Stimulated activated CD8-positive, alpha-beta memory T cell treated with anti-CD3 and anti-CD28 coated beads, Interleukin-2, amount 100 ng/mL, for 48 hours (primary cell): ENCODE measurements at regions not wholly inside any gene's neighbourhood (a gene's known extent, or its start where the extent isn't known, plus 50 kb on each side); places are given as distances from the start of the nearest gene placed in this dataset.

Experiments used
- DNase-seq, 2 donors: peaks; one replicate each; pipeline ENCODE4 v3.0.0-alpha.2; 2020; ENCODE audit warnings: low read depth in 2 of 2

- no peak for DNase-seq
Observed at GRCh38 chr16:65964752-65965151, 401.7 kb upstream of the CDH5 start.

- no peak for DNase-seq
Observed at GRCh38 chr16:65961476-65962143, 404.9 kb upstream of the CDH5 start.

- DNase-seq = no peak
Observed at GRCh38 chr16:65959983-65960382, 406.5 kb upstream of the CDH5 start.

GRCh38 chr16:65958086-65958485 lies 408.4 kb upstream of the CDH5 start:
- no peak for DNase-seq

GRCh38 chr16:65956100-65956499 lies 410.4 kb upstream of the CDH5 start:
- DNase-seq = no peak

GRCh38 chr16:65954446-65954845 lies 412.0 kb upstream of the CDH5 start:
- DNase-seq = no peak

GRCh38 chr16:65950211-65950610 lies 416.3 kb upstream of the CDH5 start:
- DNase-seq = no peak

- DNase-seq = no peak
Observed at GRCh38 chr16:65948361-65948760, 418.1 kb upstream of the CDH5 start.

GRCh38 chr16:65947951-65948350 lies 418.5 kb upstream of the CDH5 start:
- no peak for DNase-seq

- no peak for DNase-seq
Observed at GRCh38 chr16:65945493-65945892, 421.0 kb upstream of the CDH5 start.

- no peak for DNase-seq
Observed at GRCh38 chr16:65944361-65944760, 422.1 kb upstream of the CDH5 start.

GRCh38 chr16:65940711-65941110 lies 425.8 kb upstream of the CDH5 start:
- DNase-seq = no peak

GRCh38 chr16:65938083-65938482 lies 428.4 kb upstream of the CDH5 start:
- no peak for DNase-seq

GRCh38 chr16:65937455-65937854 lies 429.0 kb upstream of the CDH5 start:
- DNase-seq = no peak

- DNase-seq = no peak
Observed at GRCh38 chr16:65936096-65936495, 430.4 kb upstream of the CDH5 start.

- DNase-seq = no peak
Observed at GRCh38 chr16:65934443-65934842, 432.0 kb upstream of the CDH5 start.

- no peak for DNase-seq
Observed at GRCh38 chr16:65933703-65934102, 432.8 kb upstream of the CDH5 start.

- DNase-seq = no peak
Observed at GRCh38 chr16:65932350-65933072, 434.0 kb upstream of the CDH5 start.

GRCh38 chr16:65922923-65923322 lies 443.6 kb upstream of the CDH5 start:
- DNase-seq = no peak

GRCh38 chr16:65919986-65920376 lies 446.5 kb upstream of the CDH5 start:
- no peak for DNase-seq

- DNase-seq = no peak
Observed at GRCh38 chr16:65919145-65919985, 447.1 kb upstream of the CDH5 start.

GRCh38 chr16:65917466-65917865 lies 449.0 kb upstream of the CDH5 start:
- DNase-seq = no peak

GRCh38 chr16:65916995-65917394 lies 449.5 kb upstream of the CDH5 start:
- DNase-seq = no peak
